GM12878 (cell line): ENCODE measurements at regions not wholly inside any gene's neighbourhood (a gene's known extent, or its start where the extent isn't known, plus 50 kb on each side); places are given as distances from the start of the nearest gene placed in this dataset.

Experiments used
- BCL11A ChIP-seq: IDR thresholded peaks from 2 replicates; pipeline ENCODE4 v1.6.1; 2011; ENCODE audit warnings: low read depth, low read length
- BMI1 ChIP-seq: fragments of 450-650 bp; IDR thresholded peaks from 2 replicates; pipeline ENCODE4 v1.6.1; 2016; ENCODE audit warnings: mild to moderate bottlenecking, moderate library complexity, borderline replicate concordance
- CHD2 ChIP-seq: IDR thresholded peaks from 2 replicates; pipeline ENCODE4 v1.6.1; 2011; ENCODE audit warnings: low read depth, low read length, improper control_type of control experiment, borderline replicate concordance
- CTCF ChIP-seq, 3 experiments: IDR thresholded peaks in 2 of 3; conservative IDR thresholded peaks in 1 of 3; 2 replicates each; pipeline ENCODE4 v1.5.1; 2011; ENCODE audit warnings: low read depth in 3 of 3, low read length in 3 of 3, mild to moderate bottlenecking in 3 of 3, control low read depth in 2 of 3, moderate library complexity in 2 of 3, inconsistent platforms in 1 of 3, mixed read lengths in 1 of 3; ENCODE audit not compliant: control insufficient read depth in 2 of 3, insufficient read depth in 1 of 3; ENCODE audit errors: extremely low read depth in 1 of 3
- EZH2 ChIP-seq: IDR thresholded peaks from 2 replicates; pipeline ENCODE4 v1.6.1; 2012; ENCODE audit warnings: low read depth, mild to moderate bottlenecking, control low read depth, inconsistent platforms, low read length, borderline replicate concordance; ENCODE audit not compliant: control insufficient read depth
- GABPA ChIP-seq: IDR thresholded peaks from 2 replicates; pipeline ENCODE4 v1.6.1; 2014; ENCODE audit warnings: antibody characterized with exemption, low read depth, mild to moderate bottlenecking, inconsistent platforms
- IRF3 ChIP-seq: fragments of 450-650 bp; IDR thresholded peaks from 2 replicates; pipeline ENCODE4 v1.6.1; 2014; ENCODE audit warnings: mild to moderate bottlenecking
- NBN ChIP-seq: fragments of 450-650 bp; IDR thresholded peaks from 2 replicates; pipeline ENCODE4 v1.6.1; 2016
- POLR2A ChIP-seq: IDR thresholded peaks from 2 replicates; pipeline ENCODE4 v1.6.1; 2011; ENCODE audit warnings: low read depth, mild to moderate bottlenecking, low read length
- POLR2AphosphoS5 ChIP-seq: IDR thresholded peaks from 2 replicates; pipeline ENCODE4 v1.6.1; 2011; ENCODE audit warnings: mild to moderate bottlenecking, low read length, inconsistent platforms
- TAF1 ChIP-seq: IDR thresholded peaks from 2 replicates; pipeline ENCODE4 v1.6.1; 2011; ENCODE audit warnings: mild to moderate bottlenecking, low read depth, low read length, borderline replicate concordance
- TF ChIP-seq, protein P1 (sequence below): fragments of 450-650 bp; IDR thresholded peaks from 2 replicates; pipeline ENCODE4 v1.6.1; 2016; ENCODE audit warnings: mild to moderate bottlenecking

GRCh38 chr5:99315413-99316183 is 386.8 kb upstream of the CHD1 start:
- no peak for TF ChIP-seq NBN
- TF ChIP-seq, protein P1, sequence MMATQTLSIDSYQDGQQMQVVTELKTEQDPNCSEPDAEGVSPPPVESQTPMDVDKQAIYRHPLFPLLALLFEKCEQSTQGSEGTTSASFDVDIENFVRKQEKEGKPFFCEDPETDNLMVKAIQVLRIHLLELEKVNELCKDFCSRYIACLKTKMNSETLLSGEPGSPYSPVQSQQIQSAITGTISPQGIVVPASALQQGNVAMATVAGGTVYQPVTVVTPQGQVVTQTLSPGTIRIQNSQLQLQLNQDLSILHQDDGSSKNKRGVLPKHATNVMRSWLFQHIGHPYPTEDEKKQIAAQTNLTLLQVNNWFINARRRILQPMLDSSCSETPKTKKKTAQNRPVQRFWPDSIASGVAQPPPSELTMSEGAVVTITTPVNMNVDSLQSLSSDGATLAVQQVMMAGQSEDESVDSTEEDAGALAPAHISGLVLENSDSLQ, result no peak
- no peak for TF ChIP-seq CHD2
- no peak for TF ChIP-seq GABPA
- no peak for TF ChIP-seq BMI1
- TF ChIP-seq IRF3, result no peak
- no peak for TF ChIP-seq CTCF (IDR thresholded peaks at IDR 0.05 in 2 of 3, conservative IDR thresholded peaks at IDR 0.05 in 1 of 3; ENCODE audit: control insufficient read depth in 2 of 3, extremely low read depth in 1 of 3, insufficient read depth in 1 of 3, low read depth in 3 of 3, low read length in 3 of 3)
- no peak for TF ChIP-seq BCL11A
- TF ChIP-seq TAF1, result no peak
- no peak for TF ChIP-seq POLR2A
- no peak for TF ChIP-seq POLR2AphosphoS5
- no peak for TF ChIP-seq EZH2
